H1 (cell line): ENCODE measurements at regions not wholly inside any gene's neighbourhood (a gene's known extent, or its start where the extent isn't known, plus 50 kb on each side); places are given as distances from the start of the nearest gene placed in this dataset.

Experiments used
- CTCF ChIA-PET: fragments of 300-600 bp; sonication (Branson Sonifier 250); formaldehyde crosslinking; loops from one replicate; lab custom pipeline; 2021; ENCODE audit not compliant: partially characterized antibody; lab: Charles Lee
- POLR2A ChIA-PET: fragments of 300-600 bp; sonication (Branson Sonifier 250); formaldehyde crosslinking; loops from one replicate; lab custom pipeline; 2021; ENCODE audit warnings: inconsistent platforms; ENCODE audit not compliant: partially characterized antibody; lab: Charles Lee
- DNase-seq, 2 experiments: peaks; one replicate each; pipeline versions ENCODE4 v3.0.0 to v3.0.0-alpha.2; 2010 to 2022; ENCODE audit warnings: low spot score in 2 of 2, low read depth in 1 of 2, mixed read lengths in 1 of 2
- FAIRE-seq: peaks from 2 replicates; lab custom pipeline; 2011; peaks lifted over from hg19 to GRCh38; lab: Jason Lieb, UNC
- H2AFZ ChIP-seq: 2 replicates; pipeline ENCODE4 v1.8.1; 2012; ENCODE audit warnings: low read length, inconsistent platforms
- H2AK5ac ChIP-seq: 2 replicates; pipeline ENCODE4 v1.6.1; 2013; ENCODE audit warnings: low read depth, low read length
- H2BK120ac ChIP-seq: replicated peaks from 2 replicates; pipeline ENCODE3; 2013; ENCODE audit warnings: low read depth, low read length, inconsistent platforms
- H2BK12ac ChIP-seq: 2 replicates; pipeline ENCODE4 v1.6.1; 2013; ENCODE audit warnings: low read depth, low read length
- H2BK15ac ChIP-seq: 2 replicates; pipeline ENCODE4 v1.6.1; 2013; ENCODE audit warnings: low read length
- H2BK20ac ChIP-seq: 2 replicates; pipeline ENCODE4 v1.6.1; 2013; ENCODE audit warnings: low read length
- H2BK5ac ChIP-seq: 2 replicates; pipeline ENCODE4 v1.6.1; 2013; ENCODE audit warnings: low read depth, low read length
- H3K14ac ChIP-seq: 2 replicates; pipeline ENCODE4 v1.6.1; 2013; ENCODE audit warnings: inconsistent platforms; ENCODE audit not compliant: insufficient read length
- H3K18ac ChIP-seq: 2 replicates; pipeline ENCODE4 v1.6.1; 2013; ENCODE audit warnings: low read length; ENCODE audit errors: extremely low read depth
- H3K23ac ChIP-seq: 2 replicates; pipeline ENCODE4 v1.6.1; 2013; ENCODE audit warnings: inconsistent platforms; ENCODE audit not compliant: insufficient read length
- H3K23me2 ChIP-seq: 2 replicates; pipeline ENCODE4 v1.6.1; 2013; ENCODE audit warnings: low read depth, low read length
- H3K27ac ChIP-seq: 2 replicates; pipeline ENCODE4 v1.6.1; 2011; ENCODE audit warnings: low read depth, low read length, inconsistent platforms
- H3K27me3 ChIP-seq, 4 experiments: replicated peaks in 1 of 4; 1 replicate in 1 of 4; 2 replicates in 3 of 4; pipeline versions ENCODE4 v1.6.1 to v1.8.1; 2011 to 2013; ENCODE audit warnings: low read length in 3 of 4, mild to moderate bottlenecking in 3 of 4, inconsistent platforms in 2 of 4, mixed read lengths in 2 of 4, moderate library complexity in 1 of 4; ENCODE audit not compliant: control insufficient read depth in 3 of 4, insufficient read depth in 3 of 4; ENCODE audit errors: extremely low read depth in 1 of 4
- H3K36me3 ChIP-seq, 4 experiments: 2 replicates each; pipeline versions ENCODE4 v1.6.1 to v1.8.1; 2011 to 2013; ENCODE audit warnings: mild to moderate bottlenecking in 4 of 4, low read length in 3 of 4, moderate library complexity in 2 of 4, control low read depth in 1 of 4, inconsistent platforms in 1 of 4; ENCODE audit not compliant: insufficient read depth in 4 of 4, control insufficient read depth in 2 of 4
- H3K4ac ChIP-seq: replicated peaks from 2 replicates; pipeline ENCODE3; 2013; ENCODE audit warnings: low read length, low read depth, mixed read lengths, inconsistent platforms; ENCODE audit not compliant: insufficient read length
- H3K4me1 ChIP-seq, 4 experiments: replicated peaks in 1 of 4; 1 replicate in 1 of 4; 2 replicates in 3 of 4; pipeline versions ENCODE4 v1.6.1 to v1.8.1; 2011 to 2013; ENCODE audit warnings: low read length in 3 of 4, inconsistent platforms in 2 of 4, mixed read lengths in 1 of 4; ENCODE audit not compliant: insufficient read depth in 4 of 4, control insufficient read depth in 3 of 4
- H3K4me2 ChIP-seq, 2 experiments: 2 replicates each; pipeline versions ENCODE4 v1.6.1 to v1.8.1; 2011 to 2013; ENCODE audit warnings: low read depth in 2 of 2, low read length in 2 of 2, control low read depth in 1 of 2, inconsistent platforms in 1 of 2, mild to moderate bottlenecking in 1 of 2; ENCODE audit not compliant: insufficient read depth in 1 of 2
- H3K4me3 ChIP-seq, 4 experiments: fragments of 200-600, 300-600 bp in 1 of 4; sonication (generic), shearing (Covaris generic), sonication (Bioruptor Twin) in 1 of 4; 2 replicates each; pipeline versions ENCODE4 v1.5.1 to v1.8.1; 2011 to 2016; ENCODE audit warnings: low read length in 4 of 4, low read depth in 3 of 4, control low read depth in 2 of 4, inconsistent platforms in 2 of 4, mild to moderate bottlenecking in 2 of 4, mixed read lengths in 1 of 4, moderate library complexity in 1 of 4; ENCODE audit not compliant: insufficient read depth in 2 of 4; ENCODE audit errors: extremely low read depth in 1 of 4
- H3K56ac ChIP-seq: replicated peaks from 2 replicates; pipeline ENCODE3; 2013; ENCODE audit warnings: low read depth, mild to moderate bottlenecking, mixed read lengths, low read length, inconsistent platforms; ENCODE audit not compliant: insufficient read length
- H3K79me1 ChIP-seq: 2 replicates; pipeline ENCODE4 v1.6.1; 2013; ENCODE audit warnings: low read depth, low read length, control low read depth
- H3K79me2 ChIP-seq, 2 experiments: 2 replicates each; pipeline versions ENCODE4 v1.6.1 to v1.8.1; 2012 to 2013; ENCODE audit warnings: low read length in 2 of 2, mild to moderate bottlenecking in 2 of 2, inconsistent platforms in 1 of 2; ENCODE audit not compliant: insufficient read depth in 2 of 2, control insufficient read depth in 1 of 2
- H3K9ac ChIP-seq, 4 experiments: replicated peaks in 1 of 4; 1 replicate in 1 of 4; 2 replicates in 3 of 4; pipeline versions ENCODE4 v1.6.1 to v1.8.1; 2011 to 2013; ENCODE audit warnings: low read depth in 3 of 4, low read length in 3 of 4, control low read depth in 2 of 4, mild to moderate bottlenecking in 2 of 4, moderate library complexity in 2 of 4, inconsistent platforms in 1 of 4; ENCODE audit errors: extremely low read depth in 1 of 4
- H3K9me3 ChIP-seq, 2 experiments: 2 replicates each; pipeline versions ENCODE4 v1.6.1 to v1.8.1; 2012 to 2013; ENCODE audit warnings: mild to moderate bottlenecking in 2 of 2, moderate library complexity in 2 of 2, control low read depth in 1 of 2, inconsistent platforms in 1 of 2, low read depth in 1 of 2, low read length in 1 of 2, mixed read lengths in 1 of 2; ENCODE audit not compliant: insufficient read depth in 2 of 2
- H4K20me1 ChIP-seq, 2 experiments: replicated peaks in 1 of 2; 2 replicates each; pipeline versions ENCODE3 to v1.8.1; 2011 to 2013; ENCODE audit warnings: inconsistent platforms in 2 of 2, low read length in 2 of 2, mild to moderate bottlenecking in 1 of 2; ENCODE audit not compliant: insufficient read depth in 2 of 2, control insufficient read depth in 1 of 2
- H4K5ac ChIP-seq: 2 replicates; pipeline ENCODE4 v1.6.1; 2013; ENCODE audit warnings: low read length, low read depth, mixed read lengths, inconsistent platforms; ENCODE audit not compliant: insufficient read length
- H4K8ac ChIP-seq: 2 replicates; pipeline ENCODE4 v1.8.0; 2013; ENCODE audit warnings: mild to moderate bottlenecking, moderate library complexity, low read length, inconsistent platforms; ENCODE audit not compliant: insufficient read depth; ENCODE audit errors: extremely low read depth
- H4K91ac ChIP-seq: replicated peaks from 2 replicates; pipeline ENCODE3; 2013; ENCODE audit warnings: low read length, mixed read lengths, inconsistent platforms; ENCODE audit not compliant: insufficient read length
- CREB1 ChIP-seq: IDR thresholded peaks from 2 replicates; pipeline ENCODE4 v1.6.1; 2012; ENCODE audit warnings: inconsistent platforms
- JUN ChIP-seq: IDR thresholded peaks from 2 replicates; pipeline ENCODE4 v1.6.1; 2011; ENCODE audit warnings: low read depth, mild to moderate bottlenecking, improper control_type of control experiment, low read length
- MAFK ChIP-seq: IDR thresholded peaks from 2 replicates; pipeline ENCODE4 v1.6.1; 2012; ENCODE audit warnings: low read depth, mild to moderate bottlenecking, improper control_type of control experiment, low read length
- RBBP5 ChIP-seq: IDR thresholded peaks from 2 replicates; pipeline ENCODE4 v1.7.1; 2012; ENCODE audit warnings: low read depth, mild to moderate bottlenecking, inconsistent platforms, low read length, moderate library complexity, borderline replicate concordance
- RNF2 ChIP-seq: fragments of 200-900, 300-1000 bp; sonication (generic); IDR thresholded peaks from 2 replicates; pipeline ENCODE4 v1.7.1; 2016; ENCODE audit warnings: borderline replicate concordance, low read depth, mild to moderate bottlenecking, antibody characterized with exemption, low read length; ENCODE audit not compliant: poor library complexity, severe bottlenecking; ENCODE audit errors: missing control alignments
- SP2 ChIP-seq: IDR thresholded peaks from 2 replicates; pipeline ENCODE4 v1.6.1; 2012; ENCODE audit warnings: mild to moderate bottlenecking, low read length, inconsistent platforms
- SRF ChIP-seq: IDR thresholded peaks from 2 replicates; pipeline ENCODE4 v1.6.1; 2011; ENCODE audit warnings: mild to moderate bottlenecking, low read depth, low read length, moderate library complexity
- TAF1 ChIP-seq: IDR thresholded peaks from 2 replicates; pipeline ENCODE4 v1.6.1; 2011; ENCODE audit warnings: mild to moderate bottlenecking, low read depth, low read length
- WGBS, 2 experiments: shearing (Covaris generic) in 1 of 2; methylation state at CpG; one replicate each; pipeline versions ENCODE4 v1.1.6 to v1.1.7; 2013 to 2015; ENCODE audit warnings: low lambda C conversion rate in 2 of 2, mixed read lengths in 2 of 2, inconsistent platforms in 1 of 2, low coverage in 1 of 2, missing lambda C conversion rate in 1 of 2; ENCODE audit not compliant: insufficient replicate concordance in 2 of 2, insufficient coverage in 1 of 2, insufficient read length in 1 of 2; ENCODE audit errors: extremely low coverage in 1 of 2, missing lambda C conversion rate in 1 of 2; 5-methylcytosine and 5-hydroxymethylcytosine counted together

DNA sequence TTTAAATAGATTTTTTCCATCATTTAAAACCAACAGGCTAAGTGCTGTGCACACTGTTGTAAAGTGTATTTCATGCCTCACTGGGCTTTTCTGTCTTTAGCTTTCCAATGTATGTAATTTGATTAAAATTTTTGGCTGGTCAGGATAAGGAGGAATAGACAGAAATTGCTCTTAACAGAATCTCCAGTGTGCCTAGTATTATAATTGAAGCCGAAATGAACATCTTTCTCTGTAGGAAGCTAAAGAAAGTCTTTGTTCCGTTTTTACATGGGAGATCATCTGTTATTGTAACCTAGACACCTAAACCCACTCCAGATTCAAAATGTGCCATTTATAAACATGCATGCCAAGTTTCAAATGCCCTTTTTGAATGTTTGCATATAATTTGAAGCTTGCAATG is 54.5 kb upstream of the SMIM15 start:
- H3K18ac ChIP-seq: no peak overlapping the region
- no peaks in the 10 kb centered on the region for H3K9me3 ChIP-seq
- H3K27me3 ChIP-seq: no peaks in the 10 kb centered on the region
- H3K4me1 ChIP-seq: no peaks in the 10 kb centered on the region
- WGBS, 2 experiments: 77% methylated on average over 2 of the region's 2 CpGs; no CpG with 5 or more reads in 1 of the 2 experiments
- H3K23ac ChIP-seq: no peak overlapping the region
- H4K91ac ChIP-seq: no peak overlapping the region
- H3K56ac ChIP-seq: no peak overlapping the region
- no peaks in the 10 kb centered on the region for H4K20me1 ChIP-seq
- H3K36me3 ChIP-seq: no peaks in the 10 kb centered on the region
- H3K4ac ChIP-seq: no peak overlapping the region
- H3K4me2 ChIP-seq: no peak overlapping the region
- H4K5ac ChIP-seq: no peak overlapping the region
- H3K27ac ChIP-seq: no peak overlapping the region
- H2BK120ac ChIP-seq: no peak overlapping the region
- no peaks in the 10 kb centered on the region for H3K79me2 ChIP-seq
- H2BK15ac ChIP-seq: no peak overlapping the region
- H2AK5ac ChIP-seq: no peak overlapping the region
- H2BK20ac ChIP-seq: no peak overlapping the region
- no peaks in the 10 kb centered on the region for H3K23me2 ChIP-seq
- CTCF ChIA-PET: interaction anchor here (0.6 to 1.6 kb wide), 4 partner anchors 17 to 162 kb away, joined by 3 to 4 read pairs (median 4); no protein-coding TSS in a partner anchor
- DNase-seq (no peak), FAIRE-seq (no peak)
- H3K9ac ChIP-seq: no peak overlapping the region
- no peak overlapping the region for H4K8ac ChIP-seq
- no peak overlapping the region for H3K4me3 ChIP-seq
- no peak overlapping the region for H2AFZ ChIP-seq
- H3K14ac ChIP-seq: no peak overlapping the region
- no peak overlapping the region for H2BK5ac ChIP-seq
- no peaks in the 10 kb centered on the region for H3K79me1 ChIP-seq
- POLR2A ChIA-PET: no interaction called here
- TF ChIP-seq JUN: no peak
- no peak for TF ChIP-seq SP2
- no peak for TF ChIP-seq RNF2
- TF ChIP-seq RBBP5: no peak
- no peak for TF ChIP-seq TAF1
- TF ChIP-seq SRF: no peak
- no peak for TF ChIP-seq CREB1
- no peak for TF ChIP-seq MAFK
- no peak overlapping the region for H2BK12ac ChIP-seq
